HG02763 (cell line): ENCODE measurements at regions not wholly inside any gene's neighbourhood (a gene's known extent, or its start where the extent isn't known, plus 50 kb on each side); places are given as distances from the start of the nearest gene placed in this dataset.
"Not testable (repeated sequence)": the region's sequence is repeated elsewhere in the genome, so short reads cannot be mapped to it uniquely, and the experiment has no call there.

Experiments used
- ATAC-seq: cut with Tn5 transposase; IDR thresholded peaks from one replicate; pipeline ENCODE4 v1.9.1; 2021; ENCODE audit warnings: mild to moderate bottlenecking, moderate library complexity; ENCODE audit not compliant: unreplicated experiment

- ATAC-seq, result no peak
Observed at GRCh38 chr6:9361749-9362148, 926.4 kb upstream of the SLC35B3 start.

- no peak for ATAC-seq
Observed at GRCh38 chr6:9360881-9361280, 925.5 kb upstream of the SLC35B3 start.

GRCh38 chr6:9347608-9348007 is 912.3 kb upstream of the SLC35B3 start:
- no peak for ATAC-seq

- ATAC-seq, result no peak
Observed at GRCh38 chr6:9346923-9347322, 911.6 kb upstream of the SLC35B3 start.

- ATAC-seq, result no peak
Observed at GRCh38 chr6:9335431-9335830, 900.1 kb upstream of the SLC35B3 start.

- ATAC-seq, result no peak
Observed at GRCh38 chr6:9334979-9335378, 899.6 kb upstream of the SLC35B3 start.

GRCh38 chr6:9332241-9332780 is 897.0 kb upstream of the SLC35B3 start:
- ATAC-seq, result no peak

- no peak for ATAC-seq
Observed at GRCh38 chr6:9316831-9317230, 881.5 kb upstream of the SLC35B3 start.

GRCh38 chr6:9315966-9316650 is 880.8 kb upstream of the SLC35B3 start:
- no peak for ATAC-seq

- no peak for ATAC-seq
Observed at GRCh38 chr6:9308284-9308683, 872.9 kb upstream of the SLC35B3 start.

- no peak for ATAC-seq
Observed at GRCh38 chr6:9307786-9308185, 872.4 kb upstream of the SLC35B3 start.

GRCh38 chr6:9307187-9307586 is 871.8 kb upstream of the SLC35B3 start:
- ATAC-seq, result no peak

- no peak for ATAC-seq
Observed at GRCh38 chr6:9295644-9296043, 860.3 kb upstream of the SLC35B3 start.

GRCh38 chr6:9292975-9293374 is 857.6 kb upstream of the SLC35B3 start:
- ATAC-seq, result no peak

- ATAC-seq, result not testable (repeated sequence)
Observed at GRCh38 chr6:9290342-9290741, 855.0 kb upstream of the SLC35B3 start.

GRCh38 chr6:9272671-9273070 is 837.3 kb upstream of the SLC35B3 start:
- ATAC-seq, result no peak

GRCh38 chr6:9266741-9267140 is 831.4 kb upstream of the SLC35B3 start:
- no peak for ATAC-seq

- ATAC-seq, result no peak
Observed at GRCh38 chr6:9257215-9257614, 821.9 kb upstream of the SLC35B3 start.

- no peak for ATAC-seq
Observed at GRCh38 chr6:9254251-9254650, 818.9 kb upstream of the SLC35B3 start.

GRCh38 chr6:9252799-9253198 is 817.5 kb upstream of the SLC35B3 start:
- ATAC-seq, result no peak

- no peak for ATAC-seq
Observed at GRCh38 chr6:9250852-9251251, 815.5 kb upstream of the SLC35B3 start.

GRCh38 chr6:9248133-9248532 is 812.8 kb upstream of the SLC35B3 start:
- ATAC-seq, result no peak

GRCh38 chr6:9240861-9241260 is 805.5 kb upstream of the SLC35B3 start:
- no peak for ATAC-seq
